NCI-H128 (cell line): ENCODE measurements at regions not wholly inside any gene's neighbourhood (a gene's known extent, or its start where the extent isn't known, plus 50 kb on each side); places are given as distances from the start of the nearest gene placed in this dataset.
"Not testable (repeated sequence)": the region's sequence is repeated elsewhere in the genome, so short reads cannot be mapped to it uniquely, and the experiment has no call there.

Experiments used
- DNase-seq: peaks from one replicate; lab custom pipeline; 2025; ENCODE audit not compliant: unreplicated experiment; lab: John Stamatoyannopoulos, UW

DNA sequence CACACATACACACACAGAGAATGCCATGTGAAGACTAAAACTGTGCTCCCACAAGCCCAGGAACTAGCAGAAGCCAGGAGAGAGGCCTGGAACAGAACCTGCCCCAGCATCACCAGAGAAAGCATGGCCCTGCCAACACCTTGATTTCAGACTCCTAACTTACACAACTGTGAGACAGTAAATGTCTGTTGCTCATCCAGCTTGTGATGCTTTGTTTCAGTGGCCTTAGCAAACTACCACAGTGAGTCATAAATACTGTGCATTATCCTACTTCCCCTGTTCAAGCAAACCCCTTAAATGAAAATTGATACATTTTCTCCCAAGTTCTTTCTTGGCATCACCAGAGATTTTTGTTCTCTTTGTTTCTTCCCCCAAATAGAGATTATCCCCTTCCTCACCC, 1539.4 kb upstream of the TENM4 start:
- DNase-seq = no peak

DNA sequence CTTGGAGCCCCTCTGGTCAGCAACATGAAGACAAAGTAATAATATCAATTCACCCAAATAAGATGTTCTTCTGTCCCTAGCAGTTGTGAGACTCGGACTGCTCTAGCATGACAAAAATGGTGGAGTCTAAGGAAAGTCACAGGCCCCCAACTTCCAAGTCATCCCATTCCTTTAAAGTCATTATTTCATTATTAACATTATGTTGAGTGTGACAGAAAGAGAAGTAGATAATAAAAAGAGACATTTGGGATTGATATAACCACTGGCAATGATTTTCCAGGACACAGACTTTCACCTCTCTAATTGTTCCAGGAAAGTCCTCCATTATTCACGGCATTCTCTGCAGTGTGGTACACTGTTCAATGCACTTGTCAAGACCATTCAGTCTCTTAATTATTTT, 1533.0 kb upstream of the TENM4 start:
- no peak for DNase-seq

DNA sequence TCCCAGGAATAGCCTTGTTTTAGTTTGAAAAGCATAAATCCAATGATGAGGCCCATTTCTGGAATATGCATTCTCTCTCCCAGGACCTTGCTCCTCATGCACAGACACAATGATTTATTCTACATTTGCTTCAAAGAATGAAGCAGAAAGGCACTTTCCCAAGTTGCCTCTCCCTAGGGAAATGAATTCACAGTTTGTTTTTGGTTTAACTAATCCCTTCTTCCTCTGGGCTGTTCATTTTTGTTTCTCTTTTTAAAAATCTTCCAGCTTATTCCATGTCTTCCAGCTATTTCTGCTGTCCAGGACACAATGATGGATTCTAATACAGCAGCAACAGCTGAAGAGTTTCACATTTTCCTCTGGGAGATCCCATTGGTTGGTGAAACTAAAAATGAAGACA, 1529.2 kb upstream of the TENM4 start:
- no peak for DNase-seq

DNA sequence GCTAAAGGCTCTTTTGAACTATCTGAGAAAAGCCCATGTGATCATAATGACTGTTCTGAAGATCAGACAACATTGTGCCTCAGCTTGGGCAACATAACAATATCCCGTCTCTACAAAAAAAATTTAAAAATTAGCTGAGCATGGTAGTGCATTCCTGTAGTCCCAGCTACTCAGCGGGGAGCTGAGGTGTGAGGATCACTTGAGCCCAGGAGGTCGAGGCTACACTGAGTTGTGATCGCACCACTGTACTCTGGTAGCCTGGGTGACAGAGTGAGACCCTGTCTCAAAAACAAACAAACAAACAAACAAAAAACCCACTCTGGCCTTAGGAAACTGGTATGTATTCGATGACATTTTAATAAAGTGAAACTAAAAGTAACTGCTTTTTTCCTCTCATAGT, 1526.8 kb upstream of the TENM4 start:
- DNase-seq = no peak

DNA sequence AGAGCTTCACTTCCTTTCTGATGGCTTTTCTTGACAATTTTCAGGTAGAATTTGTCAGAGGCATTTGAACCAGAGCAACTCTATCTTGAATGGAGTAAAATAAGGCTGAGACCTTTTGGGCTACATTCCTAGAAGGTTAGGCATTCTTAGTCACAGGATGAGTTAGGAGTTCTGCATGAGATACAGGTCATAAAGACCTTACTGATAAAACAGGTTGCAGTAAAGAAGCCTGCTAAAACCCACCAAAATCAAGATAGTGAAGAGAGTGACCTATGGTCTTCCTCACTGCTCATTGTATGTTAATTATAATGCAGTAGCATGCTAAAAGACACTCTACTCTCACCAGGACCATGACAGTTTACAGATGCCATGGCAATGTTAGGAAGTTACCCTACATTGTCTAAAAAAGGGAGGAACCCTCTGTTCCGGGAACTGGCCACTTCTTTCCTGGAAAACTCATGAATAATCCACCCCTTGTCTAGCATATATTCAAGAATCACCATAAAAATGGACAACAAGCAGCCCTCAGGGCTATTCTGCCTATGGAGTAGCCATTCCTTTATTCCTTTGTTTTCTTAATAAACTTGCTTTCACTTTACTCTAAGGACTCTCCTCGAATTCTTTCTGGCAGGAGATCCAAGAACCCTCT, 1519.7 kb upstream of the TENM4 start:
- DNase-seq = no peak

DNA sequence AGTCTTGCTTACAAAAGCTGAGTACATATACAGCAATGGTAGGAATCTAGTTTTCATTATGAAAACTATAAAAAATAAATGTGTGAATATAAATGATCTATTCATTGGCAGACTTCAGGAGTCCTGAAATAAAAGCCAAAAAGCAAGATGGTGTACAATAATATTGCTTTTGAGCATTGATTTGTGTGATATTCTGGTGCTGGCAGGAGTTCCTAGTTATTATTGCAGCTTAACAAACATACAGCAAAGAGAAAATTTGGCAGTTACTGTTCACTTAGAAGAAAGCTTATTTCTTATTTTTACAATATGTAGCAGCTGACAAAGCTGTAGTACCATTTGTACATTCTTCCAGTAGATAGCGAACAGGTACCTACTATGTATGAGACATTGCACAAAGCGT, 1518.9 kb upstream of the TENM4 start:
- no peak for DNase-seq

DNA sequence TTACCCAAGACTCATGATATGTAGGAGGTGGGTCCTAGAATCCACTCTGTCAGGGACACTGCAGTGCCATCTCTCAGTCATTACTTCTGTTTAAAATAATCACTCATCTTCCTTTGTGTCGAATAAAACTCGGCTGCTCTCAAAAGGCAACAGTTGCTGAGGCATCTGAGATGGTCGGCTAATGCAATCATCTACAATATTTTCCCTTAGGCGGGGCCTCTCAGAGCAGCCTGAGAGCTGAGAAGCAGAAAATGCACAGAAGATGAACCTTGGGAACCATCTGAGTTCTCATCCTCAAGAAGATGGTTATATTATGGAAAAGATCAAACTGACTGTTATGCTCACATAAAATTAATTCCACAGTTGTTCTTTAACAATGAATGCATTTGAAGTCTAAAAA, 1518.2 kb upstream of the TENM4 start:
- no peak for DNase-seq

DNA sequence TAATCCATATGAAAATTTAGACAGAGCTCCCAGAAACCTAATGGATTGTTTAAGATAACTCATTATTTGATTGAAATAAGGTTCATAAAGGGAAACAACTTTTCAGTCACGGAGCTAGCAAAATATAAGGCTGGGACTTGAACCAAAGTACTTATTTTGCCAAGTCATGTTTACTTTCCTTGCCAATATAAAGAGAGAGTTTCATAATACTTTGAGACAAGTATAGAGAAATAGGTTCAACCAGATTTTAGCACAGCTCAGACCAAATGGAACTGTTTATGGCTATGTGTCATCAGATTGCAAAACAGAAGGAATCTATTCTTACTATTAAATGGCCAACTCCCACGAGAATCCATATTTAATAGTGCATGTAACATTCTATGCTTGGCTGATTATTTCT, 1517.5 kb upstream of the TENM4 start:
- no peak for DNase-seq

DNA sequence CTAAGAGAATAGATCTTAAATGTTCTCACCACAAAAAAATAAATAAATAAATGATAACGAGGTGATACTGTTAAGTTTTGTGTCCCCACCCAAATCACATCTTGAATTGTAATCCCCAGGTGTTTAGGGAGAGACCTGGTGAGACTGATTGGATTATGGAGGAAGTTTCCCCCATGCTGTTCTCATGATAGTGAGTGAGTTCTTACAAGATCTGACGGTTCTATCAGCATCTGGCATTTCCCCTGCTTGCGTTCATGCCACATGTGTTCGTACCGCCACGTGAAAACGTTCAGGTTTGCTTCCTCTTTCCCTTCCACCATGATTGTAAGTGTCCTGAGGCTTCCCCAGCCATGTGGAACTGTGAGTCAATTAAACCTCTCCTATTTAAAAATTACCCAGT, 1514.8 kb upstream of the TENM4 start:
- DNase-seq = no peak

DNA sequence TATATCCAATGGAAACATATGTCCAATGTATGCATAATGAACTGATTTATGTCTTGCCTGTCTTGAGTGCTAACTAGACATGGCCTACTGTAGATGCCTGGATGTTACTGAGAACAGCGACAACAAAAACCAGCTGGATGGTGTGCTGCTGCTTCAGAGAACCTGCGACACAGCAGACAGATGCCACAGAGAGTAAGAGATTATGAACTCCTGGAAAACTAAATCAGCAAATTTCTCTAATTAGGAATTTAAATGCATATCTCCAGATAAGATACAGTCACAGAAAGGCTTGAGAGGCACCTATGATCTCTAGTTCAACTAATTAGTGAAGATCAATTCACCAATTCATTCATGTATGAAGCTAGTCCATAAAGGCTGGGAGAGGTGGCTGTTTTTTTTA, 1508.0 kb upstream of the TENM4 start:
- no peak for DNase-seq

DNA sequence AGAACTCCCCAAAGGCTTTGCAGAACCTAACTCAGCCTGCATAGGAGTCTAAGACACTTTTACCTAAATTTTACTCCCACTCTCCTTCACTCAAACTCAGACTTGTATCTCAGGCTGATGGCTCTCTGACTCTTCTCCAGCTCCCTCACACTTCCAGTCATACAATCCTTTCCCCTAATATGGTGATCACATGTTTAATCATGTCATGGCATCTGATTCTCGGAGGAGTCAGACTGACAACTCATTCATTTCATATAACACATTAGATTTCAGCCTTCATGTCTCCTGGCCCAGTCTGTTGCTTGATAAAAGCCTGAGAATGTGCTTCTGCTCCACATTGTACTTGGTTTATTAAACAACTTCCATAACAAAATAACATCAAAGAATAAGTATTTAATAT, 1503.9 kb upstream of the TENM4 start:
- DNase-seq = no peak

DNA sequence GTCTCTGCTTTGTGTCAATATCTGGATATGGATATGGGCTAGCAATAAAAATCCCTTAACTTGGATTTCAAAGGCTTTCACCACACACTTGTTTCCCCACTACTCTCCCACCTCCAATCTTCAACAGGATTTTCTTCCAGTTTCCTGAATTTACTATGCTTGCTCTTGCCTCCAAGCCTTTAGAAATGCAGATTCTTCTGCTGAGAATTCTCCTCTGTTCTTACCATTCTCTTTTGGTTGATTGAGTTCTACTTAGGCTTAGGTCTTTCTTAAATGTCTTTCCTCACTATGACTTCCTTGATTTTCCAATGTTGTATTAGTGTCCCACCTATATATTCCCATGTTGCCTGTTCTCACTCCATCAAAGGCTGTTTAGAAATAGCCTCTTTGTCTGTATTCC, 1502.4 kb upstream of the TENM4 start:
- no peak for DNase-seq

DNA sequence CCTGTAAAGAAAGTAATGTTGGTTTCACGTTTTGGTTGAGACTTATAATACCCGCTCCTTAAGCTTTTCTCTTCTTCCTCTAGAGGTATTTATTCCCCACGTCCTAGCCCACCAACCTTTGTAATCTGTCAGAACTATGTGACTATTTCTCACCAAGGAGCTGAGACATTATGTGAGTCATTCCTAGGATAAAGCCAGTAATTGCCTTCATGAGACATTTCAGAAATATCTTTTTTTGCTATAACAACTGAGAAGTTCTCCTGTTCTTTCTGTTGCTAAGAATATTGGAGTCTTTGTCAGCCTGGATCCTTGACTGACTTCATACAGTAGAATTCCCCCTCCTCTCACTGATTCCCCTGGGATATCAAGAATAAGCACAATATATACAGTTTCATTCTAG, 1497.0 kb upstream of the TENM4 start:
- DNase-seq = no peak

DNA sequence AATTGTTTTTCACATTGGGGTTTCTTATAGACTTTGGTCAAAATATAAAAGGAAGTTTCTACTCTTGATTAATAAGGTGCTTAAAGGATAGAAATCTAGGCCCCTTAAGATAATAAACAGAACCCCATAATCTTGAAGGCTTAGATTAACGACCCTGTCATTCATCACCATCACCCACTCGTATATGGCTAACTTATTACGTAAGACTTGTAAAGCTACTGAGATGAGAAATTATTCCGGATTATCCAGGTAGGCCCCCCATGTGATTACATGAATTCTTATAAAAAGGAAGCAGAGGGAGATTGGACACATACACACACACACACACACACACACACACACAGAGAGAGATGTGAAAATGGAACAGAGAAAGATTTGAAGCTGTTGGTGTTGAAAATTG, 1489.2 kb upstream of the TENM4 start:
- no peak for DNase-seq

DNA sequence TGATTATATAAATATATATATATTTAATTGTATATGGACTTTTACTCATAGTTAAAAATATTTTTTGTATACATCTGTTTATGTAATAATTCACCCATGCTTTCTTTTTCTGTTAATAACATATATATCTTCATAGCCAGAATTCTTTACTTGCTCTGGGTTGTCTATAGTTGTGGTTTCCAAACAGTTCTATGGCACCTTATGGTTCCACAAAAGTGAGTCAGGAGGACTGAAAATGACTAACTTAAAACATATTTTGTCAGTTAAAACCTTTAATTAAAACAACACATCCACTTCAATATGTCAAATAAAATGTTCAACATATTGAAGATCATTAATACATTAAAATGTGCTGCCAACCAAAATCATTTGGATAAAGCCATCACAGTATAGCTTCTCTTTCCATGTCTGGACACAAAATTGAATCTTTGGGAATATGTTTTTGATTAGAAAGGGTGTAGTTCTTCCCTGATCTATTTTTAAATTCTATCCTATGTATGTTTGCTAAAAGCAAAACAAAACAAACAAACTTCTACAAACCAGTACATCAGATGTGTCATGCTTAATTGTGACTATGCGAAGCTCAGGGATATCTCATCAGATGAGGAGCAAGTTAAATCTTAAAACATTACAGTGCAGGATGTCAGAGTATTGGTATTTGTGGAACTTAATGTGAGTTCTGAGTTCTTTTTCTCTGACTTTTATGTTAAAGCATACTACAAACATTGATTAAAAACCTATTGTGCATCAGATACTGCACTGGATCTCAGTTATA, 1488.4 kb upstream of the TENM4 start:
- no peak for DNase-seq

DNA sequence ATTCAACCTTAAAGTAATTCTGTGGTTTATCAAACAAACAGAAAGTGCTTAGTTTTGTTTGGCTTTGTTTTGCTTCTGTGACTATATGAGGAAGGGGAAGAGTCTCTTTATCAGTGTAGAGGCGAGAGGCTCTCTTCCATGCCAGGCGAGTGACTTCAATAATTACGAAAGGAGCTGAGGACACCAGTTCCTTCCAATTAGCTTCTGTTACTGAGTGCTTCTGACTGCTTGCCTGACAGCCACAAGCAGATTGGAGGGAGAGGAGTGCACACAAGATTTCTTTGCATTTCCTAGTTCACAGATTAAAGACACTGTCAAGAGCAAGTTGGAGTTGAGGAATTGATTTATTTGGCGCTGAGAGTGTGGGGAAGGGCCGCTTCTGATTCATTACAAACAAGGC, 1484.5 kb upstream of the TENM4 start:
- no peak for DNase-seq

DNA sequence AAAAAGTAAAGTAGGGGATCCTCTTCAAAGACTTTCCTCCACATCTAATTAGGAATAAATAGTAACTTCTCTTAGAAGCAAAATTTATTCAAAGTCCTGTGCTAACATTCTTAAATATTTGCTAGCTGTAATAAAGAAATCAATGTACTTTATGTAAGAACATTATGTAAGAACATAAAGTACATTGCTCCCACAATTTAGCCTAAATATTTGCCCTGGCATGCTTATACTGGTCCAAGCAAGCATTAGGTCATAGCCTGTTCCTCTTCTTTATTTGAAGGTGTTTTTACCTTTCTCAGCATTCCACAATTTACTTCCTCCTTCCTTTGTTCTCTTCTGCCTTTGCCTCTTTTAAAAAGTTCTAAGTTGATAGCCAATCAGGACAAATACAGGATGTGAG, 1480.5 kb upstream of the TENM4 start:
- DNase-seq = not testable (repeated sequence)

DNA sequence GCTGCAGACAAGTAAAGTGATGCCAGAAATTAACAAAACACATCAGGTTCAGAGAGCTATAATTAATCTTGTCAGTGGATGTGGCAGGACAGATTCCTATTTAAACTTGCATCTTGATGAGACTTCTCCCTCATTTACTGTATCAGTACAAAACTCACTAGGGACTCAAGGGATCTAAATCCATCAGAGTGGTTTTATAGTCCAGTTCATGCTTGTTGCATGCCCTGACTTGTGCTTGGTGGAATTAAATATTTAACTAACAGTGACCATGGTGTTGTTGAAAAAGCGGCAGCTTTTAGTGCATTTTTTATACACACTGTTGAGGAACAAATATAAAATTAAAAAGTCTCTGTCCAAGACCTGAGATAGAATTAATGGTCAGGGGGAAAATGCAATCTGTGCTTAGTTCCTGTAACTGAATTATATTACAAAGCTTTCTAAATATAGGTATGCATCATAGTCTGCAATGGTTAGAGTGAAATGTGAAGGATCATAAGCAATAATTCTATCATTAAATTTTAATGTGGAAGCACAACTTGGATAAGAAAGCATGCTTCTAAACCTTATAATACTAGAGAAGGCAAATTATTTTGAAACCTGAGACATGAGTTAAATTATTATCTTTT, 1475.5 kb upstream of the TENM4 start:
- DNase-seq = no peak

DNA sequence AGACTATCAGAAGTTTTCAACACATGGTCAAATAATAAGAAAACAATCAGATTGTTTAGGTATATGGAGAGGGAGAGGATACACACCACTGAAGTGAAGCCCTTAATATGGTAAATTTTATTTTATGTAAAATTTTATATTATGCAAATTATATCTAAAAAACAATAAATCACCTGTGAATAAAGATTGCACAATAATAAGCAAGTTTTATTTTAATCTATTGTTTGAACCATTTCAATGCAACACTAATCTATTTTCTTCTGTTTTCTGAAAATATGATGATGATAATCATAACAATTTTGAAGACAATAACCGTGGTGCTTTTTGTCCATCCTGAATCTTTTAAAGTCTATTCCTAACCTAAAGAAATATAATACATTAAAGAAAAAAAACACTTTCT, 1473.5 kb upstream of the TENM4 start:
- DNase-seq = no peak

DNA sequence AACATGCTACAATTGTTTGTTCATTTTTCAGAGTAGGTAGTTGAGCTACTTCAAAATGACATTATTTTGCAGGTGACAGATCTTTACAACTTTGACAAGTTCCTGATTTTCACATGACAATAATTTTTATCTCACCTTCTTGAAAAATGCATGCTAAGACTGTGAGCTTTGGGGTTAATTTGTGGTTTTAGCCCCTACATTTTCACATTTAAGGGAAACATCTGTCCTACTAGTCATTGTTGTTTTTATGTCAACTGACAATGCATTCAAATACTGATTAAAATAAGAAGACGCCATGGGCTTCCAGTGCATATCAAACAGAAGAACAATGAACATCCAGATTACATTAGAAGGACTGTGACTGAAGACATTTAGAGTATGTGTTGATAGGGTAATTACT, 1470.8 kb upstream of the TENM4 start:
- DNase-seq = no peak

DNA sequence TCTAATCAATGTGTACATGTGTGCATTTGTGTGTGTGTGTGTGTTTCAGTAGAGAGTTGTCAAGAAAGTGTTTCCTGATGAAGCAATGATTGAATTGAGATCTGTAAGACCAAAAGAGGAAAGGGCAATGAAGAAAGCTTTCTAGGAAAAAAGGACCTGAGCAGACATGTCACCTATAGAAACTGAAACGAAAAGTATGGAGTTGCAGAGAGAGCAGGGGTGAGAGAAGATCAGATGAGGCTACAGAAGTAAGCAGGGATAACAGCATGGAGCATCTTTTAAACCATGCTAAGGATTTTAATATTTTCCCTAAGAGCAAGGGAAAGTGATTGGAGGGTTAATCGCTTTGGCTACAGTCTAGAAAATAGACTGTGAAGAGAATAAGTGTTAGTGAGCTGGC, 1459.4 kb upstream of the TENM4 start:
- DNase-seq = no peak

DNA sequence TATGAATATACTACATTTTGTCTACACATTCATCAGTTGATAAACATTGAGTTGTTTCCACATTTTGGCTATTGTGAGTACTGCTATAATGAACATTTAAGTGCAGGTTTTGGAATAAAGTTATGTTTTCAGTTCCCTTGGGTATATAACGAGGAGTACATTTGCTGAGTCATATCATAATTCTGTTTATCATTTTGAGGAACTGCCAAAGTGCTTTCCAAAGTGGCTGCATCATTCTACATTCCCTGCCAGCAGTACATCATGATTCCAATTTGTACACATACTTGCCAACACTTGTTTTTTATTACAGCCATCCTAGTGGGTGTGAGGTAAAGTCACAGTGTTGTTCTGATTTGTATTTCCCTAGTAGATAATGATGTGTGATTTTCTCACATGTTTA, 1458.6 kb upstream of the TENM4 start:
- DNase-seq = no peak

DNA sequence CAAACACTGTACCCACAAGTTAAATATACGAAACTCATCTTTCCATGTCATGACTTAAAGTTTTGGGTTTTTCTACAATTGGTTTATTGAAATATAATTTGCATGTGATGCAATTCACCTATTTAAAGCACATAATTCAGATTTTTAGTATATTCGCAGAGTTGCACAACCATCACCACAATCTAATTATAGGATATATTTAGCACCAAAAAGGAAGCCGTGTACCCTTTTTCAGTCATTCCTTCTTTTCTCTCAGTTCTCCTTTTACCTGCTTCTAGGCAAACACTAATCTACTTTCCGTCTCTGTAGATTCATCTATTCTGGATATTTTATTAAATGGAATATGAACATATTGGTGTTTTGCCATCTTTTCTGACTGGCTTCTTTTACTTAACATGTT, 1458.1 kb upstream of the TENM4 start:
- no peak for DNase-seq
